HL-60/S4 treated with phorbol 12-myristate 13-acetate at 8.2 ng/mL for 4 days and 3 days (cell line): ENCODE measurements at regions not wholly inside any gene's neighbourhood (a gene's known extent, or its start where the extent isn't known, plus 50 kb on each side); places are given as distances from the start of the nearest gene placed in this dataset.
"Not testable (repeated sequence)": the region's sequence is repeated elsewhere in the genome, so short reads cannot be mapped to it uniquely, and the experiment has no call there.

ENCODE experiments used
- in situ Hi-C: fragments of 300-500 bp; cut with MboI; formaldehyde crosslinking; loops from 2 replicates; pipeline ENCODE4 v1.15.0; 2022; ENCODE audit warnings: low sequenced_read_pairs

GRCh38 chrX:109782994-109783700, 50.1 kb upstream of the ACSL4 start:
- in situ Hi-C loops: no loop called here

- in situ Hi-C loops: no loop called here
These were observed 50.6 kb upstream of the ACSL4 start for GRCh38 chrX:109783701-109784079.

- in situ Hi-C loops: no loop called here
These were observed 52.0 kb upstream of the ACSL4 start for GRCh38 chrX:109785053-109785452.

- in situ Hi-C loops: not testable (repeated sequence)
These were observed 57.5 kb upstream of the ACSL4 start for GRCh38 chrX:109790511-109790910.

GRCh38 chrX:109793191-109793590, 60.1 kb upstream of the ACSL4 start:
- in situ Hi-C loops: no loop called here

GRCh38 chrX:109795682-109796081, 62.6 kb upstream of the ACSL4 start:
- in situ Hi-C loops: no loop called here

- in situ Hi-C loops: no loop called here
These were observed 64.4 kb upstream of the ACSL4 start for GRCh38 chrX:109797311-109797975.

- in situ Hi-C loops: no loop called here
These were observed 79.2 kb upstream of the ACSL4 start for GRCh38 chrX:109812236-109812635.

- in situ Hi-C loops: no loop called here
These were observed 80.2 kb upstream of the ACSL4 start for GRCh38 chrX:109813236-109813635.

- in situ Hi-C loops: no loop called here
These were observed 85.9 kb upstream of the ACSL4 start for GRCh38 chrX:109818976-109819375.

GRCh38 chrX:109822861-109823260, 89.8 kb upstream of the ACSL4 start:
- in situ Hi-C loops: no loop called here

- in situ Hi-C loops: no loop called here
These were observed 94.1 kb upstream of the ACSL4 start for GRCh38 chrX:109826954-109827708.

GRCh38 chrX:109827772-109828171, 94.7 kb upstream of the ACSL4 start:
- in situ Hi-C loops: no loop called here

GRCh38 chrX:109830157-109830703, 97.2 kb upstream of the ACSL4 start:
- in situ Hi-C loops: no loop called here

- in situ Hi-C loops: no loop called here
These were observed 97.7 kb upstream of the ACSL4 start for GRCh38 chrX:109830704-109831206.

- in situ Hi-C loops: no loop called here
These were observed 98.4 kb upstream of the ACSL4 start for GRCh38 chrX:109831326-109831985.

- in situ Hi-C loops: no loop called here
These were observed 106.9 kb upstream of the ACSL4 start for GRCh38 chrX:109839694-109840567.

- in situ Hi-C loops: no loop called here
These were observed 107.5 kb upstream of the ACSL4 start for GRCh38 chrX:109840585-109840984.

- in situ Hi-C loops: no loop called here
These were observed 108.2 kb upstream of the ACSL4 start for GRCh38 chrX:109841257-109841656.
